IMR-90 (cell line): ENCODE measurements at regions not wholly inside any gene's neighbourhood (a gene's known extent, or its start where the extent isn't known, plus 50 kb on each side); places are given as distances from the start of the nearest gene placed in this dataset.

ENCODE experiments used
- CEBPB ChIP-seq: IDR thresholded peaks from 2 replicates; pipeline ENCODE4 v1.6.1; 2012; ENCODE audit warnings: low read depth, low read length, improper control_type of control experiment
- CTCF ChIP-seq: conservative IDR thresholded peaks from 2 replicates; pipeline ENCODE4 v1.5.1; 2012; ENCODE audit warnings: mild to moderate bottlenecking, low read depth, low read length, improper control_type of control experiment
- ELK1 ChIP-seq: fragments of 150-350 bp; IDR thresholded peaks from 2 replicates; pipeline ENCODE4 v1.6.1; 2016; ENCODE audit warnings: low read depth, mild to moderate bottlenecking, low read length, moderate library complexity, borderline replicate concordance
- FOS ChIP-seq: fragments of 150-350 bp; IDR thresholded peaks from 2 replicates; pipeline ENCODE4 v1.6.1; 2016; ENCODE audit warnings: low read depth, low read length
- MXI1 ChIP-seq: IDR thresholded peaks from 2 replicates; pipeline ENCODE4 v1.6.1; 2012; ENCODE audit warnings: low read depth, mild to moderate bottlenecking, low read length, moderate library complexity, borderline replicate concordance
- NFE2L2 ChIP-seq: fragments of 150-350 bp; IDR thresholded peaks from 2 replicates; pipeline ENCODE4 v1.6.1; 2016; ENCODE audit warnings: low read depth, mild to moderate bottlenecking, low read length
- POLR2A ChIP-seq: IDR thresholded peaks from 2 replicates; pipeline ENCODE4 v1.6.1; 2012; ENCODE audit warnings: mild to moderate bottlenecking, low read depth, low read length
- RAD21 ChIP-seq: IDR thresholded peaks from 2 replicates; pipeline ENCODE4 v1.6.1; 2012; ENCODE audit warnings: low read length, improper control_type of control experiment
- RCOR1 ChIP-seq: IDR thresholded peaks from 2 replicates; pipeline ENCODE4 v1.6.1; 2012; ENCODE audit warnings: mild to moderate bottlenecking, low read length, improper control_type of control experiment; ENCODE audit not compliant: insufficient replicate concordance
- RFX5 ChIP-seq: IDR thresholded peaks from 2 replicates; pipeline ENCODE4 v1.8.0; 2012; ENCODE audit warnings: low read depth, mild to moderate bottlenecking, low read length, moderate library complexity
- SMC3 ChIP-seq: fragments of 150-350 bp; IDR thresholded peaks from 2 replicates; pipeline ENCODE4 v1.6.1; 2016; ENCODE audit warnings: low read depth, mild to moderate bottlenecking, antibody characterized with exemption, low read length, moderate library complexity
- USF2 ChIP-seq: fragments of 150-350 bp; IDR thresholded peaks from 2 replicates; pipeline ENCODE4 v1.6.1; 2017; ENCODE audit warnings: mild to moderate bottlenecking, antibody characterized with exemption, low read length, low read depth

GRCh38 chr2:104050656-104051242, 803.2 kb upstream of the POU3F3 start:
- TF ChIP-seq CTCF (no peak), RFX5 (no peak), POLR2A (no peak), ELK1 (no peak), NFE2L2 (no peak), CEBPB (no peak), FOS (no peak), MXI1 (no peak), USF2 (no peak), SMC3 (no peak), RCOR1 (no peak), RAD21 (no peak)
